ENCODE measurements at regions not wholly inside any gene's neighbourhood (a gene's known extent, or its start where the extent isn't known, plus 50 kb on each side); places are given as distances from the start of the nearest gene placed in this dataset.

DNA sequence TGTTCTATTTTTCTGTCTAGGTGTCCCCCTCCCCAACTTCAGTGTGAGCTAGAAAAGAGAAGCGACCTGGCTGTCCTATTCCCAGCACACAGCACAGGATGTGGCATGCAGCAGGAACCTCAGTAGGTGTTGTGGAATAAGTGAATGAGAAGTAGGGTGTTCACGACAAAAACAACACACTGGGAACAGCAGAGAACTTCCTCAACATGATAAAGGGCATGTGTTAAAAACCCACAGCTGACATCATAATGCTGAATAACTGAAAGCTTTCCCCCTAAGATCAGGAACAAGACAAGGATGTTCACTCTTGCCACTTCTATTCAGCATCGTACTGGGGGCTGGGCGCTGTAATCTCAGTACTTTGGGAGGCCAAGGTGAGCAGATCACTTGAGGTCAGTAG is 155.6 kb upstream of the ZNF618 start:
- H3K9me3 ChIP-seq (ENCODE audit: low read length): peaks cover 4% of the 10 kb centered on the region
- H3F3A ChIP-seq (ENCODE audit: insufficient read depth, low read length, poor library complexity, severe bottlenecking): no peaks in the 10 kb centered on the region
- H3K4me2 ChIP-seq (ENCODE audit: low read length): no peak overlapping the region
- no peaks in the 10 kb centered on the region for H3K79me2 ChIP-seq (replicated peaks; ENCODE audit: insufficient read depth, low read length)
- no peaks in the 10 kb centered on the region for H4K20me1 ChIP-seq (ENCODE audit: insufficient read depth)
- H3K36me3 ChIP-seq (ENCODE audit: insufficient read depth, low read length): no peaks in the 10 kb centered on the region
- no peaks in the 10 kb centered on the region for H3K9me2 ChIP-seq (ENCODE audit: insufficient read depth, low read length)
- no peaks in the 10 kb centered on the region for H3K27me3 ChIP-seq (ENCODE audit: insufficient read depth, low read depth, low read length)
- H3K4me3 ChIP-seq (ENCODE audit: low read length): no peak overlapping the region
- no peak overlapping the region for H3K9ac ChIP-seq (ENCODE audit: low read length)
- no peak for TF ChIP-seq RAD21 (conservative IDR thresholded peaks at IDR 0.05)
- TF ChIP-seq REST (IDR thresholded peaks at IDR 0.05; ENCODE audit: borderline replicate concordance): no peak
- TF ChIP-seq CTCF (IDR thresholded peaks at IDR 0.05; ENCODE audit: poor library complexity, severe bottlenecking): no peak
- no peak for TF ChIP-seq MXI1 (conservative IDR thresholded peaks at IDR 0.05; ENCODE audit: poor library complexity, severe bottlenecking)
- no peak for TF ChIP-seq EP300 (conservative IDR thresholded peaks at IDR 0.05; ENCODE audit: poor library complexity, severe bottlenecking)
- TF ChIP-seq EZH2 (IDR thresholded peaks at IDR 0.05; ENCODE audit: borderline replicate concordance, insufficient read depth, low read length, poor library complexity, severe bottlenecking): no peak
- no peak for TF ChIP-seq SMC3 (conservative IDR thresholded peaks at IDR 0.05; ENCODE audit: poor library complexity)
- TF ChIP-seq POLR2AphosphoS5 (IDR thresholded peaks at IDR 0.05): no peak
- TF ChIP-seq TAF1 (IDR thresholded peaks at IDR 0.05; ENCODE audit: low read depth): no peak
- H2AFZ ChIP-seq (ENCODE audit: low read depth, low read length): no peak overlapping the region
- no peak overlapping the region for H3K27ac ChIP-seq (ENCODE audit: low read length)

- Histone ChIP-seq H3K27ac (ENCODE audit: low read length) (no peak overlapping the region), H3F3A (ENCODE audit: insufficient read depth, low read length, poor library complexity, severe bottlenecking) (no peaks in the 10 kb centered on the region)
Measured at GRCh38 chr9:113721856-113722255, 154.3 kb upstream of the ZNF618 start.

More at GRCh38 chr9:113721856-113722255, 154.3 kb upstream of the ZNF618 start:
- Histone ChIP-seq H4K20me1 (ENCODE audit: insufficient read depth) (no peaks in the 10 kb centered on the region), H3K4me2 (ENCODE audit: low read length) (no peak overlapping the region), H3K9ac (ENCODE audit: low read length) (no peak overlapping the region), H3K9me3 (ENCODE audit: low read length) (no peaks in the 10 kb centered on the region), H3K9me2 (ENCODE audit: insufficient read depth, low read length) (no peaks in the 10 kb centered on the region), H3K4me3 (ENCODE audit: low read length) (no peak overlapping the region), H3K27me3 (ENCODE audit: insufficient read depth, low read depth, low read length) (no peaks in the 10 kb centered on the region), H3K79me2 (replicated peaks; ENCODE audit: insufficient read depth, low read length) (no peaks in the 10 kb centered on the region), H2AFZ (ENCODE audit: low read depth, low read length) (no peak overlapping the region), H3K36me3 (ENCODE audit: insufficient read depth, low read length) (no peaks in the 10 kb centered on the region)
- TF ChIP-seq REST (IDR thresholded peaks at IDR 0.05; ENCODE audit: borderline replicate concordance): no peak
- TF ChIP-seq CTCF (IDR thresholded peaks at IDR 0.05; ENCODE audit: poor library complexity, severe bottlenecking): no peak
- TF ChIP-seq POLR2AphosphoS5 (IDR thresholded peaks at IDR 0.05): no peak
- no peak for TF ChIP-seq RAD21 (conservative IDR thresholded peaks at IDR 0.05)

All from neural cell (in vitro differentiated cells).